ENCODE measurements at regions not wholly inside any gene's neighbourhood (a gene's known extent, or its start where the extent isn't known, plus 50 kb on each side); places are given as distances from the start of the nearest gene placed in this dataset.

GRCh38 chr6:134117409-134117808 lies 65.0 kb upstream of the SLC2A12 start:
- DNase-seq = no peak

GRCh38 chr6:134115715-134116074 lies 63.3 kb upstream of the SLC2A12 start:
- DNase-seq = no peak

GRCh38 chr6:134114918-134115714 lies 62.7 kb upstream of the SLC2A12 start:
- no peak for DNase-seq

GRCh38 chr6:134114489-134114888 lies 62.1 kb upstream of the SLC2A12 start:
- DNase-seq = no peak

GRCh38 chr6:134111726-134112125 lies 59.3 kb upstream of the SLC2A12 start:
- DNase-seq = no peak

GRCh38 chr6:134111062-134111677 lies 58.7 kb upstream of the SLC2A12 start:
- DNase-seq = peak; percentile 21 to 38

- DNase-seq = no peak
Measured at GRCh38 chr6:134106702-134107101, 54.3 kb upstream of the SLC2A12 start.

- DNase-seq = no peak
Measured at GRCh38 chr6:134105940-134106339, 53.5 kb upstream of the SLC2A12 start.

- DNase-seq = no peak
Measured at GRCh38 chr6:134103006-134103405, 50.6 kb upstream of the SLC2A12 start.
